ENCODE measurements at regions not wholly inside any gene's neighbourhood (a gene's known extent, or its start where the extent isn't known, plus 50 kb on each side); places are given as distances from the start of the nearest gene placed in this dataset.

DNA sequence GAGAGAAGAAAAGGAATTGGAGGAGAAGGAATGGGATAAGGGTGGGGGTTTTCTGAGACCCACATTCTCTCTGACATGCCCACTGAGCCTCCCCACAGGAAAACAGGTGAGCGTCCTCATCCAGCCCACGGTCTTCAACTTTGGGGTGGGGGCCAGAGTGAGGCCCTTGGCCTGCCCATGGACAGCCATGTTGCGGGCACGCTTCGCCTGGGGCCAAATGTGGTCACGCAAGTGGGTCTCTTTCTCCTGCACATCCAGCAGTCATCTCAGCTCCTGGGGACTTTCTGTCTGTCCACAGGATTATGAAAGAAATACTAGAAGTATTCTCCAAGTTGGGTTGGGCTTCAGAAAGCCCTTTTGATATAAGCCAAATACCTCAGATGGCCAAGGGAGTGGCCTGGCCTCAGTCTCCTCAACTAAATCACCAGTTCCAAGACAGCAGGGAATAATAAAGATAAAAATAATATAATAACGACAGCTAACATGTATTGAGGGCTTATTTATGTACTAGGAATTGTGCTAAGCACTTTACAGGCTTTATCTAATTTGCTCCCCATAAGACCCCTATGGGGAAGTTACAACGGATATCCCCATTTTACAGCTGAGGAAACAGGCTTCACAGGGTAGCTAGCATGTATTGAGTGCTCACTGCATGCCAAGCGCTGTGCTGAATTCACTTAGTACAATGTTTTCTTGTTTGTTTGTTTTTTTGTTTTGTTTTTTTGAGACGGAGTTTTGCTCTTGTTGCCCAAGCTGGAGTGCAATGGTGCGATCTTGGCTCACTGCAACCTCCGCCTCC lies 57.2 kb upstream of the LBX1 start:
- no peaks in the 10 kb centered on the region for H3K9me3 ChIP-seq (ENCODE audit: insufficient read depth, low read length)
- peaks cover 61% of the 10 kb centered on the region for H3K27me3 ChIP-seq (ENCODE audit: insufficient read depth, insufficient read length)
- peak overlapping the region; percentile 15 for H3K4me3 ChIP-seq (ENCODE audit: insufficient read length, low read depth)
- peaks cover 22% of the 10 kb centered on the region for H3K4me1 ChIP-seq (ENCODE audit: insufficient read depth, insufficient read length)
- no peak overlapping the region for H3K9ac ChIP-seq (ENCODE audit: insufficient read length, low read depth)
- no peak for DNase-seq (ENCODE audit: low read depth, low spot score)
- H3K36me3 ChIP-seq (ENCODE audit: insufficient read depth, insufficient read length, low read length), result no peaks in the 10 kb centered on the region
- TF ChIP-seq SUZ12 (IDR thresholded peaks at IDR 0.05; ENCODE audit: extremely low read depth, insufficient read depth, insufficient read length) (no peak), ZNF274 (IDR thresholded peaks at IDR 0.05; ENCODE audit: low read depth, low read length) (no peak), YY1 (IDR thresholded peaks at IDR 0.05; ENCODE audit: insufficient read depth, insufficient read length) (no peak)

DNA sequence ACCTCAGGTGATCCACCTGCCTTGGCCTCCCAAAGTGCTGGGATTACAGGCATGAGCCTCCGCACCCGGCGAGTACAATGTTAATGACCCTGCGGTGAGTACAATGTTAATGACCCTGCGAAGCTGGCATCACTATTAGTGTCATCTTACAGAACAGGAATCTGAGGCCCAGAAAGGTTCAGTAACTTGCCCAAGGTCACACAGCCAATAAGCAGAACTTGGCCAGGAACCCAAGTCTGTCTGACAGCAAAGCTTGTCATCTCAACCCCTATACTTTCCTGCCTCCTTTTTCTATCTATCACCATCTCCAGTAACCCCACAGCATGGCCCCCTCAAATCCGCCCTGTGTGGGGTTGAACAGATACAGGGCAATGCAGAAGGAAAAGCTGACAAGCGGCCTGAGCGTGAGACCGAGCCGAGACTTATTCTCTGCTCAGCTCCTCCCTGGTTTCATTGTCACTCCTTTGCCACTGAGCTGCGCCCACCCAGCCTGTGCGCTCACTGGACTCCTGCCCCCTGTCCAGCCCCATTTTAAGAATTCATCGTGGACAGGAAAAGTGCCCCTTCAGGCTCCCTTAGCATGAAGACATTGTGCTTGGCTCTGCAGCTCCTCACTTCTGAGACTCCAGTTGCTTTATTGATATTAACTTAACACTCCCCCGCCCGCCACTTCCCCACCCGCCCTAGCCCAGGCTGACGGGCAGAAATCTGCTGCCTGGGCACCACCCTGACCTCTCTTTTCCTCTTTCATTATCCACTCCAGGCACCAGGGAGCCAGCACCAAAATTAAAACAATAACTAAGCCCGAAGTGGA lies 58.1 kb upstream of the LBX1 start:
- H3K27me3 ChIP-seq (ENCODE audit: insufficient read depth, insufficient read length), result peaks cover 60% of the 10 kb centered on the region

DNA sequence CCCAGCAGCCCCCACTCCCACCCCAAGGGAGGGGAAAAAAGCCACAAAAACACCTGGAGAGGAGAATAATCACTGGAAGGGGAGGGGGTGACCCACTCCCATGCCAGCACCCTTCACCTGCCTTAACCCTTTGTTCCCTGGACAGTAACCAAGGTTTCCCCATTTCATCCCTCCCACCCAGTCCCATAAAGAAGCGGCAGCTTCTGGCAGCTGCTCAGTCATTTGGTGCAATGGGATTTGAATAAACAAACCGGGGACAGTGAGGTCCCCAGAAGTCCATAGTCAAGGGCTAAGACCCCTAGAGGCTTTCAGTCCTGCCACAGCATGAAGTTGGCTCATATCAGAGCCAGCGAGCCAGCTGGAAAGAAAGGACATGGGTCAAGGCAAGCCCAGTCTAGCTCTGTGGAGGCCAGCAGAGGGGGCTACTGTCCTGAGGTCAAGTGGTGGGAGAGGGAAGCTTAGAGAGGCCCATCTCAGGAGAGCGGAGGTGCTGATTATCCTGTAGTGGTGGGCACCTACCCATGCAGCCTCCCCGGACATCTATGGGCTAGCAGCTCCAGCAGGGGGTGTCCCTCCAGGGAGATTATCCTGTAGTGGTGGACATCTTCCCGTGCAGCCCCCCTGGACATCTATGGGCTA lies 58.9 kb upstream of the LBX1 start:
- DNase-seq (ENCODE audit: low read depth, low spot score), result no peak

More for the DNA sequence above, 58.1 kb upstream of the LBX1 start:
- Histone ChIP-seq H3K4me3 (ENCODE audit: insufficient read length, low read depth) (no peak overlapping the region), H3K9me3 (ENCODE audit: insufficient read depth, low read length) (no peaks in the 10 kb centered on the region), H3K36me3 (ENCODE audit: insufficient read depth, insufficient read length, low read length) (no peaks in the 10 kb centered on the region), H3K4me1 (ENCODE audit: insufficient read depth, insufficient read length) (peaks cover 22% of the 10 kb centered on the region), H3K9ac (ENCODE audit: insufficient read length, low read depth) (no peak overlapping the region)
- TF ChIP-seq ZNF274 (IDR thresholded peaks at IDR 0.05; ENCODE audit: low read depth, low read length) (no peak), YY1 (IDR thresholded peaks at IDR 0.05; ENCODE audit: insufficient read depth, insufficient read length) (no peak), SUZ12 (IDR thresholded peaks at IDR 0.05; ENCODE audit: extremely low read depth, insufficient read depth, insufficient read length) (no peak)
- no peak for DNase-seq (ENCODE audit: low read depth, low spot score)

DNA sequence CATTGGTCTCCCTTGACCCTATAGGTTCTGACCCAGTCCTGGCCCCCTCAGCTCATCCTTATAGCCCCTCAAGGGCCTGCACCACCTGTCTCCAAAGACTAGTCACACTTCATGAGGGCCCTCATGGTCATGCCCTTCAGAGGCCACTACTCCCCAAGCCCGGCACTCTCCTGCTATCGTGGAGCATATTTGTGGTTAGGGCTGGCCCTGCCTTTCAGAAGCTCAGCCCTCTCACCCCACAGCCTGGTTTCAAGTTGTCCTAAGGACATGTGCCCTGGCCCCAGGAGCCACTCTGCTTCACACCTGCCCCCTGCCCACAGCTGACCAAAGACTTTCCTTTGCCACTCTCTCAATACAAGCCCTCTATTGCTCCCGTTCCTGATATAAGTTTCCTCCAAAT lies 60.3 kb upstream of the LBX1 start:
- H3K4me1 ChIP-seq (ENCODE audit: insufficient read depth, insufficient read length), result peaks cover 17% of the 10 kb centered on the region
- DNase-seq (ENCODE audit: low read depth, low spot score), result no peak
- H3K9ac ChIP-seq (ENCODE audit: insufficient read length, low read depth), result no peak overlapping the region

More for the DNA sequence above, 58.9 kb upstream of the LBX1 start:
- no peak overlapping the region for H3K4me3 ChIP-seq (ENCODE audit: insufficient read length, low read depth)
- H3K27me3 ChIP-seq (ENCODE audit: insufficient read depth, insufficient read length), result peaks cover 62% of the 10 kb centered on the region
- no peak overlapping the region for H3K9ac ChIP-seq (ENCODE audit: insufficient read length, low read depth)
- H3K9me3 ChIP-seq (ENCODE audit: insufficient read depth, low read length), result no peaks in the 10 kb centered on the region
- peaks cover 20% of the 10 kb centered on the region for H3K4me1 ChIP-seq (ENCODE audit: insufficient read depth, insufficient read length)
- no peak for TF ChIP-seq ZNF274 (IDR thresholded peaks at IDR 0.05; ENCODE audit: low read depth, low read length)
- no peak for TF ChIP-seq YY1 (IDR thresholded peaks at IDR 0.05; ENCODE audit: insufficient read depth, insufficient read length)
- no peak for TF ChIP-seq SUZ12 (IDR thresholded peaks at IDR 0.05; ENCODE audit: extremely low read depth, insufficient read depth, insufficient read length)
- H3K36me3 ChIP-seq (ENCODE audit: insufficient read depth, insufficient read length, low read length), result no peaks in the 10 kb centered on the region

DNA sequence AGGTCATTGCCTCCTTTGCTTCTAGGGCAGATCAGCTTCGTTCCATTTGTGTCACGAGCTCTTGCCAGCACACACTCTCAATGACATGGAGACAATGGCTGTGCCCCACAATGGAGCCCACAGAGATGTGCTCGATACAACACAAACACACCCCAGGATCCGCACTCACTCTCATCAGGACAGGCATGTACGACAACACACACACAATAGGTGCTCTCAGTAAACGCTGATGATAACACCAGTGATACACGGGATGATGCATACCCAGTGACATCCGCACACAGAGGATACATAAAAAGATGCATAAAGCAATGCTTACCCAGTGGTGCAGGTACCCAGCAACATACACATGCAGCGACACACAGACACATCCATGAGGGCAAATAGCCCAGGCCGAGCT lies 61.2 kb upstream of the LBX1 start:
- Histone ChIP-seq H3K4me3 (ENCODE audit: insufficient read length, low read depth) (no peak overlapping the region), H3K27me3 (ENCODE audit: insufficient read depth, insufficient read length) (peaks cover 62% of the 10 kb centered on the region), H3K9ac (ENCODE audit: insufficient read length, low read depth) (no peak overlapping the region), H3K36me3 (ENCODE audit: insufficient read depth, insufficient read length, low read length) (no peaks in the 10 kb centered on the region), H3K9me3 (ENCODE audit: insufficient read depth, low read length) (no peaks in the 10 kb centered on the region), H3K4me1 (ENCODE audit: insufficient read depth, insufficient read length) (peaks cover 10% of the 10 kb centered on the region)
- DNase-seq (ENCODE audit: low read depth, low spot score), result no peak
- no peak for TF ChIP-seq ZNF274 (IDR thresholded peaks at IDR 0.05; ENCODE audit: low read depth, low read length)
- no peak for TF ChIP-seq SUZ12 (IDR thresholded peaks at IDR 0.05; ENCODE audit: extremely low read depth, insufficient read depth, insufficient read length)
- TF ChIP-seq YY1 (IDR thresholded peaks at IDR 0.05; ENCODE audit: insufficient read depth, insufficient read length), result no peak

More for the DNA sequence above, 60.3 kb upstream of the LBX1 start:
- H3K9me3 ChIP-seq (ENCODE audit: insufficient read depth, low read length), result no peaks in the 10 kb centered on the region
- no peak overlapping the region for H3K4me3 ChIP-seq (ENCODE audit: insufficient read length, low read depth)
- TF ChIP-seq YY1 (IDR thresholded peaks at IDR 0.05; ENCODE audit: insufficient read depth, insufficient read length), result no peak
- TF ChIP-seq ZNF274 (IDR thresholded peaks at IDR 0.05; ENCODE audit: low read depth, low read length), result no peak
- TF ChIP-seq SUZ12 (IDR thresholded peaks at IDR 0.05; ENCODE audit: extremely low read depth, insufficient read depth, insufficient read length), result no peak
- peaks cover 62% of the 10 kb centered on the region for H3K27me3 ChIP-seq (ENCODE audit: insufficient read depth, insufficient read length)
- H3K36me3 ChIP-seq (ENCODE audit: insufficient read depth, insufficient read length, low read length), result no peaks in the 10 kb centered on the region

DNA sequence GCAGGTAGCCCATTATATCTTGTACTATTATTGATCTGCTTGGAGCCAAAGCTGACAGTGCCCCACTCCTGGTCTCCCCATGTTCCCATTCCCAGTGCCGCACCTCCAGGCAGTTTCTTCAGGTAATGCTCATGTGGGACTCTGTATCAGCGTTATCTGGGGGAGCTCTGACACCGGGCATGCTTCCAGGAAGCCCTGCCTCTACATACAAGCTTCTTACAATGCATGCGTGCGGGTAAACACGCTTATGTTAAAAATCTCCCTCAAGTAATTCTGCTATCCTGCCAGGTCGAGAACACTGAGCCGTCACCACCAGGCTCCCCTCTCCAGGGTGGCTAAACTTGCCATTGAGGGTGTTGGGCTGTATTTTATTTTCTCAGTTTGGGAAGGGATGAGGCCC lies 61.6 kb upstream of the LBX1 start:
- Histone ChIP-seq H3K4me1 (ENCODE audit: insufficient read depth, insufficient read length) (peaks cover 12% of the 10 kb centered on the region), H3K36me3 (ENCODE audit: insufficient read depth, insufficient read length, low read length) (no peaks in the 10 kb centered on the region), H3K27me3 (ENCODE audit: insufficient read depth, insufficient read length) (peaks cover 65% of the 10 kb centered on the region), H3K9ac (ENCODE audit: insufficient read length, low read depth) (peak overlapping the region; percentile 67), H3K9me3 (ENCODE audit: insufficient read depth, low read length) (no peaks in the 10 kb centered on the region), H3K4me3 (ENCODE audit: insufficient read length, low read depth) (no peak overlapping the region)
- TF ChIP-seq YY1 (IDR thresholded peaks at IDR 0.05; ENCODE audit: insufficient read depth, insufficient read length) (no peak), SUZ12 (IDR thresholded peaks at IDR 0.05; ENCODE audit: extremely low read depth, insufficient read depth, insufficient read length) (no peak)
- no peak for DNase-seq (ENCODE audit: low read depth, low spot score)
